ENCODE measurements at regions not wholly inside any gene's neighbourhood (a gene's known extent, or its start where the extent isn't known, plus 50 kb on each side); places are given as distances from the start of the nearest gene placed in this dataset.

DNA sequence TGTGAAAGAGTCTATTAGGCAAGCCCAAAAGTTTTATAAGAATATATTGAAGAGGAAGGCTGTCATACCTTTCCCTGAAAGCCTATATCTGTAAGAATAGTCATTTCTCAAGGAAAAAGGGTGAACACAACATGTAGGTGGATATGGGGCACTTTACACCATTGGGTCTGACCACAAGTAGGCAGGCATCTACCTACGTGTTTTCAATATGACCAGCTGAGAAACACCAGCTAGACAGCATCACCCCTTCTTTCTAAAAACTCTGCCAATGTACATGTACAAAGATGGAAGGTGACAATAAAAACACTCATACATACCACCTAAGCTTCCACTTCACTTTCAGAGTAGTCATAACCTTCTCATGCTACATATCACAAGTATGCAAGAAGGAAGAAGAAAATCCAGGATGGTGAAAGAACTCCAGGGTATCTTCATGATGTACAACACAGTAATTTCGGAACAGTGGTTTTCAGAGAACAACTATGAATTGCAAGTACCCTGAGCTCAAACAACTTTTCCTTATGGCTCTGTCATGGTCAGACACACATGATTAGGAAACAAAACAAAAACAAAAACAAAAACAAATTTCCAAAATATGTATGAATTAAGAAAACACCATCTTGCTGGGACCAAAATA, 98.5 kb upstream of the ADGRL2 start:
- Mint-ChIP-seq H3K27ac (no peak overlapping the region), H3K27me3 (ENCODE audit: insufficient read depth) (no peaks in the 10 kb centered on the region), H3K36me3 (ENCODE audit: low read depth) (no peaks in the 10 kb centered on the region), H3K4me3 (no peak overlapping the region), H3K9me3 (no peaks in the 10 kb centered on the region), H3K4me1 (peaks cover 15% of the 10 kb centered on the region)
- Histone ChIP-seq H3K9ac (ENCODE audit: extremely low read depth, low read length, poor library complexity, severe bottlenecking) (no peak overlapping the region), H3K36me3 (ENCODE audit: control insufficient read depth, insufficient read depth, low read length) (no peaks in the 10 kb centered on the region), H3K27ac (ENCODE audit: low read depth, low read length) (no peak overlapping the region), H3K4me1 (ENCODE audit: control insufficient read depth, insufficient read depth, low read length) (peaks cover 4% of the 10 kb centered on the region), H3K27me3 (ENCODE audit: control insufficient read depth, insufficient read depth, low read length, poor library complexity, severe bottlenecking) (no peaks in the 10 kb centered on the region), H3K4me3 (ENCODE audit: low read length) (no peak overlapping the region), H3K9me3 (ENCODE audit: control insufficient read depth, low read length) (no peaks in the 10 kb centered on the region)
- WGBS, 2 experiments (ENCODE audit: insufficient coverage in 1 of 2, insufficient read length in 1 of 2) = 93 to 100% methylated on average over 1 to 2 of the region's 2 CpGs
- no peak for TF ChIP-seq CTCF (conservative IDR thresholded peaks at IDR 0.05)
- DNase-seq = no peak

GRCh38 chr1:81700728-81701470, 99.8 kb upstream of the ADGRL2 start:
- peaks cover 3% of the 10 kb centered on the region for H3K9me3 Mint-ChIP-seq
- no peak overlapping the region for H3K27ac ChIP-seq (ENCODE audit: low read depth, low read length)
- no peaks in the 10 kb centered on the region for H3K9me3 ChIP-seq (ENCODE audit: control insufficient read depth, low read length)
- no peaks in the 10 kb centered on the region for H3K27me3 Mint-ChIP-seq (ENCODE audit: insufficient read depth)
- no peak overlapping the region for H3K27ac Mint-ChIP-seq
- TF ChIP-seq CTCF (conservative IDR thresholded peaks at IDR 0.05) = no peak
- peaks cover 15% of the 10 kb centered on the region for H3K4me1 Mint-ChIP-seq
- H3K4me3 ChIP-seq (ENCODE audit: low read length) = no peak overlapping the region
- H3K36me3 Mint-ChIP-seq (ENCODE audit: low read depth) = no peaks in the 10 kb centered on the region
- no peak for DNase-seq
- H3K9ac ChIP-seq (ENCODE audit: extremely low read depth, low read length, poor library complexity, severe bottlenecking) = no peak overlapping the region
- no peak overlapping the region for H3K4me3 Mint-ChIP-seq
- H3K27me3 ChIP-seq (ENCODE audit: control insufficient read depth, insufficient read depth, low read length, poor library complexity, severe bottlenecking) = no peaks in the 10 kb centered on the region
- H3K36me3 ChIP-seq (ENCODE audit: control insufficient read depth, insufficient read depth, low read length) = no peaks in the 10 kb centered on the region
- 93 to 100% methylated on average over 3 to 6 of the region's 7 CpGs for WGBS, 2 experiments (ENCODE audit: insufficient coverage in 1 of 2, insufficient read length in 1 of 2)
- peaks cover 4% of the 10 kb centered on the region for H3K4me1 ChIP-seq (ENCODE audit: control insufficient read depth, insufficient read depth, low read length)

DNA sequence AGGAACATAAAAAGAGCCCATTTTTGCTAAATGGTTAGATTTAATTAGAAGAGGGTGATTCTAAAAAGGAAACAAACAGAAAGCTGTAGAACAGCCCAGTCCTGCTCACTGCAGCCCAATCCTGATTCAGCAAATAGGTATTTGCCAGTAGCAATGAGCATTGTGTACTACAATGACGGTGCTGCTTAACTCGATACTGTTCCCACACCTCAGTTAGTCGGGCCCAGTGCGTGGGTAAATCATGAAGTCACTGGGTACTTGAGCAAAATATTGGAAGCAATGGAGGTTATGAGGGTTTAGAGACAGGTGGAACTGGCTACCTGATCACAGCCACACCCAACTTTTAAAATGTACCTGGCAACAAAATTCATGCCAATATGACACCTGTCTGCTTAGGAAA, 101.5 kb upstream of the ADGRL2 start:
- H3K4me1 ChIP-seq (ENCODE audit: control insufficient read depth, insufficient read depth, low read length) = peaks cover 4% of the 10 kb centered on the region
- no peaks in the 10 kb centered on the region for H3K9me3 ChIP-seq (ENCODE audit: control insufficient read depth, low read length)
- H3K27ac ChIP-seq (ENCODE audit: low read depth, low read length) = no peak overlapping the region
- H3K9ac ChIP-seq (ENCODE audit: extremely low read depth, low read length, poor library complexity, severe bottlenecking) = no peak overlapping the region
- no peak overlapping the region for H3K4me3 ChIP-seq (ENCODE audit: low read length)
- peak; percentile 63 for DNase-seq
- Mint-ChIP-seq H3K4me1 (peaks cover 12% of the 10 kb centered on the region), H3K27me3 (ENCODE audit: insufficient read depth) (no peaks in the 10 kb centered on the region), H3K4me3 (no peak overlapping the region), H3K36me3 (ENCODE audit: low read depth) (no peaks in the 10 kb centered on the region), H3K9me3 (peaks cover 3% of the 10 kb centered on the region), H3K27ac (no peak overlapping the region)
- WGBS, 2 experiments (ENCODE audit: insufficient coverage in 1 of 2, insufficient read length in 1 of 2) = 65 to 67% methylated on average over 3 to 4 of the region's 4 CpGs
- H3K36me3 ChIP-seq (ENCODE audit: control insufficient read depth, insufficient read depth, low read length) = no peaks in the 10 kb centered on the region
- no peak for TF ChIP-seq CTCF (conservative IDR thresholded peaks at IDR 0.05)
- H3K27me3 ChIP-seq (ENCODE audit: control insufficient read depth, insufficient read depth, low read length, poor library complexity, severe bottlenecking) = no peaks in the 10 kb centered on the region

Data from endodermal cell (in vitro differentiated cells).